NB4 (cell line): ENCODE measurements at regions not wholly inside any gene's neighbourhood (a gene's known extent, or its start where the extent isn't known, plus 50 kb on each side); places are given as distances from the start of the nearest gene placed in this dataset.
A peak's percentile ranks its signal among the peaks of the same experiment; 100 is the strongest.

ENCODE experiments used
- CTCF ChIP-seq: IDR thresholded peaks from one replicate; pipeline ENCODE4 v1.5.1; 2012; ENCODE audit warnings: low read depth, low read length
- MAX ChIP-seq: IDR thresholded peaks from 2 replicates; pipeline ENCODE4 v1.6.1; 2011; ENCODE audit warnings: low read depth, low read length
- MYC ChIP-seq: IDR thresholded peaks from 2 replicates; pipeline ENCODE4 v1.6.1; 2011; ENCODE audit warnings: low read depth, low read length
- POLR2A ChIP-seq: IDR thresholded peaks from 2 replicates; pipeline ENCODE4 v1.6.1; 2011; ENCODE audit warnings: mild to moderate bottlenecking; ENCODE audit not compliant: insufficient read length; ENCODE audit errors: extremely low read depth

- TF ChIP-seq POLR2A, result no peak
- no peak for TF ChIP-seq MAX
- peak; percentile 49 for TF ChIP-seq CTCF
- no peak for TF ChIP-seq MYC
These were observed 476.9 kb downstream of the LRIG3 start for GRCh38 chr12:58443273-58443980.
